Smooth muscle cell (in vitro differentiated cells): ENCODE measurements at regions not wholly inside any gene's neighbourhood (a gene's known extent, or its start where the extent isn't known, plus 50 kb on each side); places are given as distances from the start of the nearest gene placed in this dataset.

Experiments used
- DNase-seq: peaks from one replicate; lab custom pipeline; 2025; ENCODE audit not compliant: unreplicated experiment; lab: John Stamatoyannopoulos, UW
- H2AFZ ChIP-seq: fragments of 200-600 bp; sonication (generic); 2 replicates; pipeline ENCODE4 v1.6.0; 2016; ENCODE audit warnings: antibody characterized with exemption, low read depth, mild to moderate bottlenecking
- H3F3A ChIP-seq: fragments of 200-600 bp; sonication (generic); 2 replicates; pipeline ENCODE4 v1.6.0; 2017; ENCODE audit warnings: antibody characterized with exemption, low read depth
- H3K27ac ChIP-seq: fragments of 200-600 bp; sonication (generic); 2 replicates; pipeline ENCODE4 v1.5.1; 2016; ENCODE audit warnings: low read depth, mild to moderate bottlenecking
- H3K27me3 ChIP-seq: fragments of 200-600 bp; sonication (generic); 2 replicates; pipeline ENCODE4 v1.6.1; 2016; ENCODE audit warnings: low read depth, mild to moderate bottlenecking
- H3K36me3 ChIP-seq: fragments of 200-600 bp; sonication (generic); 2 replicates; pipeline ENCODE4 v1.5.1; 2016; ENCODE audit warnings: low read depth
- H3K4me1 ChIP-seq: fragments of 200-600 bp; sonication (generic); 2 replicates; pipeline ENCODE4 v1.5.1; 2016; ENCODE audit warnings: low read depth
- H3K4me2 ChIP-seq: fragments of 200-600 bp; sonication (generic); 2 replicates; pipeline ENCODE4 v1.6.0; 2016; ENCODE audit warnings: mild to moderate bottlenecking
- H3K4me3 ChIP-seq: fragments of 200-600 bp; sonication (generic); 2 replicates; pipeline ENCODE4 v1.5.1; 2016; ENCODE audit warnings: mild to moderate bottlenecking
- H3K79me2 ChIP-seq: fragments of 200-600 bp; sonication (generic); 2 replicates; pipeline ENCODE4 v1.6.0; 2016; ENCODE audit warnings: low read depth, mild to moderate bottlenecking
- H3K9ac ChIP-seq: fragments of 200-600 bp; sonication (generic); 2 replicates; pipeline ENCODE4 v1.6.0; 2016; ENCODE audit warnings: low read depth
- H3K9me3 ChIP-seq: fragments of 200-600 bp; sonication (generic); replicated peaks from 2 replicates; pipeline ENCODE4 v1.5.1; 2016; ENCODE audit warnings: low read depth
- H4K20me1 ChIP-seq: fragments of 200-600 bp; sonication (generic); 2 replicates; pipeline ENCODE4 v1.6.0; 2016; ENCODE audit warnings: low read depth
- CTCF ChIP-seq: fragments of 200-600 bp; sonication (generic); IDR thresholded peaks from 2 replicates; pipeline ENCODE4 v1.5.1; 2017; ENCODE audit warnings: borderline replicate concordance, mild to moderate bottlenecking, antibody characterized with exemption; ENCODE audit not compliant: insufficient read depth, poor library complexity, severe bottlenecking
- WGBS: methylation state at CpG from one replicate; pipeline ENCODE4 v1.1.7; 2016; ENCODE audit warnings: low lambda C conversion rate; 5-methylcytosine and 5-hydroxymethylcytosine counted together

DNA sequence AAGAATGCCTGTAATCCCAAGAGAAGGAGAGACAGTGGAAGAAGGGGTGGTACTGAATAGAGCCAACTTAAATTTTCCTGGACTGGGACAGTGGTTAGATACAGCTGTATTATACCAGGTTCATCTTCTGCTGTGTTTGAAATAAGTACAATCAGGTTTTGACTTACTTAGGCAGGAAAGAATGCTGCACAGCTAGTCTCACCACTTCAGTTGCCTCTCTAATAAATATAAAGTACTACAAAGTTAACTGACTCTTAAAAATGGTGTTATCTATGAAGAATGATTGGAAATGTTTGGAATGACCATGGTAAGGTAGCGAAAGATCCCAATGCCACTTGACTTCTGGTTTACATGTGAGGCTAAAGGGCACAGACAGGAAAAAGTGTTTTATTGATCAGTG is 652.1 kb downstream of the NOVA1 start:
- no peaks in the 10 kb centered on the region for H3K79me2 ChIP-seq
- H2AFZ ChIP-seq: no peak overlapping the region
- 94% methylated on average over 1 of the region's 1 CpG for WGBS
- H3K27ac ChIP-seq: no peak overlapping the region
- TF ChIP-seq CTCF: no peak
- H3K27me3 ChIP-seq: no peaks in the 10 kb centered on the region
- no peaks in the 10 kb centered on the region for H3K9me3 ChIP-seq
- H3F3A ChIP-seq: no peaks in the 10 kb centered on the region
- no peak overlapping the region for H3K9ac ChIP-seq
- H3K36me3 ChIP-seq: no peaks in the 10 kb centered on the region
- no peaks in the 10 kb centered on the region for H3K4me1 ChIP-seq
- H4K20me1 ChIP-seq: no peaks in the 10 kb centered on the region
- H3K4me2 ChIP-seq: no peak overlapping the region
- no peak overlapping the region for H3K4me3 ChIP-seq
- DNase-seq: no peak

- 88% methylated on average over 4 of the region's 4 CpGs for WGBS
- Histone ChIP-seq H3K79me2 (no peaks in the 10 kb centered on the region), H3K4me3 (no peak overlapping the region), H3K27ac (no peak overlapping the region), H4K20me1 (no peaks in the 10 kb centered on the region), H3K36me3 (no peaks in the 10 kb centered on the region), H2AFZ (no peak overlapping the region), H3K4me1 (no peaks in the 10 kb centered on the region), H3K9ac (no peak overlapping the region), H3K27me3 (no peaks in the 10 kb centered on the region), H3K4me2 (no peak overlapping the region), H3K9me3 (no peaks in the 10 kb centered on the region), H3F3A (no peaks in the 10 kb centered on the region)
- TF ChIP-seq CTCF: no peak
- DNase-seq: no peak
Measured at GRCh38 chr14:25944020-25944419, 653.8 kb downstream of the NOVA1 start.

DNA sequence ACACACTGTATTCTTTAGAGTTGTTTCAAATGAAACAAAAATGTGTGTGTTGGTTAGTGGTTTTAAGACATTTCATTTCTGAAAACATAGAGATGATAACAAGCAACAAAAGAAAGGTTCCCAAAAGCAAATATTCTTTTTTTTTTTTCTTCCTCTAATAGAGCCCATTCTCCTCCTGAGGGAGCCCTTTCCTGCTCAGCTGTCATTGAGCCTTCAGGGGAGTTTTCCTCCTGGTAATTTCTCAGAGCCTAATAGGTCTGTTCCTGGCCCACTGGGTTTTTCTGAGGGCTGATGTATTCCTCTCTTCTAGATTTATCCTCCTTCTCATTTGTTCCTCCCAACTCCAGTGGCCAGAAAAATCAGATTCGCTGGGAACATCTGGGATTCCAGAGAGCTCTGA is 654.5 kb downstream of the NOVA1 start:
- H3K9me3 ChIP-seq: no peaks in the 10 kb centered on the region
- 94% methylated on average over 1 of the region's 1 CpG for WGBS
- no peak overlapping the region for H3K4me2 ChIP-seq
- H2AFZ ChIP-seq: no peak overlapping the region
- no peaks in the 10 kb centered on the region for H3K4me1 ChIP-seq
- H4K20me1 ChIP-seq: no peaks in the 10 kb centered on the region
- H3K36me3 ChIP-seq: no peaks in the 10 kb centered on the region
- H3F3A ChIP-seq: no peaks in the 10 kb centered on the region
- TF ChIP-seq CTCF: no peak
- H3K4me3 ChIP-seq: no peak overlapping the region
- no peak overlapping the region for H3K27ac ChIP-seq
- H3K27me3 ChIP-seq: no peaks in the 10 kb centered on the region
- H3K79me2 ChIP-seq: no peaks in the 10 kb centered on the region
- DNase-seq: no peak
- H3K9ac ChIP-seq: no peak overlapping the region

- no peak for TF ChIP-seq CTCF
- Histone ChIP-seq H3F3A (no peaks in the 10 kb centered on the region), H3K79me2 (no peaks in the 10 kb centered on the region), H3K9ac (no peak overlapping the region), H3K4me1 (no peaks in the 10 kb centered on the region), H3K27me3 (no peaks in the 10 kb centered on the region), H3K4me3 (no peak overlapping the region), H3K27ac (no peak overlapping the region), H3K36me3 (no peaks in the 10 kb centered on the region), H3K4me2 (no peak overlapping the region), H4K20me1 (no peaks in the 10 kb centered on the region), H3K9me3 (no peaks in the 10 kb centered on the region), H2AFZ (no peak overlapping the region)
- DNase-seq: no peak
- WGBS: 85% methylated on average over 3 of the region's 3 CpGs
Measured at GRCh38 chr14:25942090-25942489, 655.7 kb downstream of the NOVA1 start.
